Type B pancreatic cell (in vitro differentiated cells): ENCODE measurements at regions not wholly inside any gene's neighbourhood (a gene's known extent, or its start where the extent isn't known, plus 50 kb on each side); places are given as distances from the start of the nearest gene placed in this dataset.

Experiments
- DNase-seq: peaks from one replicate; pipeline ENCODE4 v3.0.0; 2021; ENCODE audit warnings: mixed read lengths; ENCODE audit not compliant: unreplicated experiment; ENCODE audit errors: extremely low spot score
- H3K27ac Mint-ChIP-seq: 2 replicates; pipeline ENCODE4 v1.8.0; 2021; ENCODE audit warnings: mild to moderate bottlenecking, mixed read lengths
- H3K27me3 Mint-ChIP-seq: 2 replicates; pipeline ENCODE4 v1.8.0; 2021; ENCODE audit warnings: mixed read lengths
- H3K36me3 Mint-ChIP-seq: 2 replicates; pipeline ENCODE4 v1.8.0; 2021; ENCODE audit warnings: mixed read lengths
- H3K4me1 Mint-ChIP-seq: one replicate; pipeline ENCODE4 v1.8.0; 2021; ENCODE audit warnings: mixed read lengths; ENCODE audit not compliant: unreplicated experiment
- H3K4me3 Mint-ChIP-seq: 2 replicates; pipeline ENCODE4 v1.8.0; 2021; ENCODE audit warnings: mild to moderate bottlenecking, mixed read lengths
- H3K9me3 Mint-ChIP-seq: 2 replicates; pipeline ENCODE4 v1.8.0; 2021; ENCODE audit warnings: mixed read lengths
- TF ChIP-seq, protein P1 (sequence below): fragments of 200-600 bp; sonication (generic); conservative IDR thresholded peaks from 2 replicates; pipeline ENCODE4 v1.5.0; 2021; ENCODE audit warnings: antibody characterized with exemption, mild to moderate bottlenecking

GRCh38 chrX:93538575-93538974 lies 134.8 kb downstream of the NAP1L3 start:
- Mint-ChIP-seq H3K27ac (no peak overlapping the region), H3K4me3 (no peak overlapping the region), H3K9me3 (no peaks in the 10 kb centered on the region), H3K36me3 (no peaks in the 10 kb centered on the region), H3K4me1 (no peaks in the 10 kb centered on the region), H3K27me3 (no peaks in the 10 kb centered on the region)
- TF ChIP-seq, protein P1, sequence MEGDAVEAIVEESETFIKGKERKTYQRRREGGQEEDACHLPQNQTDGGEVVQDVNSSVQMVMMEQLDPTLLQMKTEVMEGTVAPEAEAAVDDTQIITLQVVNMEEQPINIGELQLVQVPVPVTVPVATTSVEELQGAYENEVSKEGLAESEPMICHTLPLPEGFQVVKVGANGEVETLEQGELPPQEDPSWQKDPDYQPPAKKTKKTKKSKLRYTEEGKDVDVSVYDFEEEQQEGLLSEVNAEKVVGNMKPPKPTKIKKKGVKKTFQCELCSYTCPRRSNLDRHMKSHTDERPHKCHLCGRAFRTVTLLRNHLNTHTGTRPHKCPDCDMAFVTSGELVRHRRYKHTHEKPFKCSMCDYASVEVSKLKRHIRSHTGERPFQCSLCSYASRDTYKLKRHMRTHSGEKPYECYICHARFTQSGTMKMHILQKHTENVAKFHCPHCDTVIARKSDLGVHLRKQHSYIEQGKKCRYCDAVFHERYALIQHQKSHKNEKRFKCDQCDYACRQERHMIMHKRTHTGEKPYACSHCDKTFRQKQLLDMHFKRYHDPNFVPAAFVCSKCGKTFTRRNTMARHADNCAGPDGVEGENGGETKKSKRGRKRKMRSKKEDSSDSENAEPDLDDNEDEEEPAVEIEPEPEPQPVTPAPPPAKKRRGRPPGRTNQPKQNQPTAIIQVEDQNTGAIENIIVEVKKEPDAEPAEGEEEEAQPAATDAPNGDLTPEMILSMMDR: peak; percentile 84
- DNase-seq: no peak

DNA sequence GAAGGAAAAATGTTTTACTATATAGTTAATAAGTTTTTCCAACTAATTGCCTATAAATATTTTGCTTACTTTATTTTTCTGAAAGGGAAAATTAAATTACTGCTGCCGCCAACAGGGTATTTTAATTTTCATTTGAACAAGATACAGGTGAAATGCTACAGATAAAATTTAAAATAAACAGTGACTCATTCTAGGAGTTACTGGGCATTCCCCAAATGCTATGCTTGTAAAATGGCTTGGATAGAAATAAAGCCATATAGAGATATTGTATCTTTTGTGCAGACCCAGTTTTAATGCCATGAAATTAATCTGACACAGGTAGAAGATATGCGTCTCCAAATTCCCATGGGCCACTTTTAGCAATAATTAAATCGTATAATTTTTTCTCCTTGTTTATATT lies 144.5 kb downstream of the NAP1L3 start:
- TF ChIP-seq, protein P1: no peak
- no peaks in the 10 kb centered on the region for H3K36me3 Mint-ChIP-seq

More for the DNA sequence above, 144.5 kb downstream of the NAP1L3 start:
- Mint-ChIP-seq H3K4me1 (no peaks in the 10 kb centered on the region), H3K27ac (no peak overlapping the region), H3K27me3 (no peaks in the 10 kb centered on the region), H3K4me3 (no peak overlapping the region), H3K9me3 (no peaks in the 10 kb centered on the region)
- no peak for DNase-seq
